ENCODE measurements at regions not wholly inside any gene's neighbourhood (a gene's known extent, or its start where the extent isn't known, plus 50 kb on each side); places are given as distances from the start of the nearest gene placed in this dataset.

- no peak for DNase-seq
These were observed 63.4 kb upstream of the EXOC1L start for GRCh38 chr4:55756208-55756607.

GRCh38 chr4:55757356-55757952, 62.1 kb upstream of the EXOC1L start:
- no peak for DNase-seq

- no peak for DNase-seq
These were observed 61.5 kb upstream of the EXOC1L start for GRCh38 chr4:55758066-55758465.

GRCh38 chr4:55758570-55758969, 61.0 kb upstream of the EXOC1L start:
- no peak for DNase-seq

- no peak for DNase-seq
These were observed 56.8 kb upstream of the EXOC1L start for GRCh38 chr4:55762819-55763218.

- DNase-seq = no peak
These were observed 55.6 kb upstream of the EXOC1L start for GRCh38 chr4:55763996-55764395.

- DNase-seq = no peak
These were observed 54.5 kb upstream of the EXOC1L start for GRCh38 chr4:55765070-55765469.

GRCh38 chr4:55768291-55768690, 51.3 kb upstream of the EXOC1L start:
- DNase-seq = no peak

Measured in CD4-positive, alpha-beta T cell treated with Interleukin-12 subunit alpha and Interleukin-12 subunit beta, for 1 hour (primary cell).